A549 (cell line): ENCODE measurements at regions not wholly inside any gene's neighbourhood (a gene's known extent, or its start where the extent isn't known, plus 50 kb on each side); places are given as distances from the start of the nearest gene placed in this dataset.
A peak's percentile ranks its signal among the peaks of the same experiment; 100 is the strongest.

Experiments used
- ATAC-seq, 2 experiments: fragments of 200-7000 bp in 1 of 2; fragments of >200 bp in 1 of 2; cut with Nextera tagmentation in 1 of 2; cut with Tn5 transposase in 1 of 2; 3 replicates each; pipeline versions ENCODE4 v1.8.0 to v1.9.1; 2018 to 2020; ENCODE audit warnings: mild to moderate bottlenecking in 1 of 2, moderate library complexity in 1 of 2
- CTCF ChIA-PET: fragments of 300-600 bp; sonication (Branson Sonifier 250); formaldehyde crosslinking; extraction: SDS; loops from one replicate; lab custom pipeline; 2021; ENCODE audit warnings: antibody characterized with exemption, inconsistent platforms; lab: Yijun Ruan, JAX
- POLR2A ChIA-PET: fragments of 350-600 bp; formaldehyde crosslinking; extraction: SDS; loops from one replicate; lab custom pipeline; 2021; ENCODE audit warnings: antibody characterized with exemption, inconsistent platforms; lab: Yijun Ruan, JAX
- DNase-seq, 2 experiments: peaks; one replicate each; pipeline versions ENCODE4 v3.0.0 to v3.0.0-alpha.2; 2011 to 2016; ENCODE audit warnings: low read depth in 1 of 2, low spot score in 1 of 2
- FAIRE-seq: peaks from 2 replicates; lab custom pipeline; 2011; peaks lifted over from hg19 to GRCh38; lab: Jason Lieb, UNC
- H3K27ac ChIP-seq, 2 experiments: fragments of >200 bp; sonication (Bioruptor Twin); formaldehyde crosslinking; 3 replicates each; pipeline ENCODE4 v1.5.1; 2016 to 2017
- H3K4me1 ChIP-seq: fragments of >200 bp; sonication (Bioruptor Twin); formaldehyde crosslinking; 3 replicates; pipeline ENCODE4 v1.6.1; 2016
- H3K4me2 ChIP-seq: fragments of >200 bp; sonication (Bioruptor Twin); formaldehyde crosslinking; 3 replicates; pipeline ENCODE4 v1.6.1; 2016
- H3K4me3 ChIP-seq: fragments of >200 bp; sonication (Bioruptor Twin); formaldehyde crosslinking; 3 replicates; pipeline ENCODE4 v1.5.1; 2016
- H3K9me3 ChIP-seq: fragments of >200 bp; sonication (Bioruptor Twin); formaldehyde crosslinking; 3 replicates; pipeline ENCODE4 v1.6.1; 2016
- EHF ChIP-seq: fragments of 250-450 bp; sonication (Bioruptor Pico); IDR thresholded peaks from 2 replicates; pipeline ENCODE4 v1.5.0; 2020; ENCODE audit warnings: mild to moderate bottlenecking
- EP300 ChIP-seq, 2 experiments: fragments of >200 bp; sonication (Bioruptor Twin); formaldehyde crosslinking; IDR thresholded peaks; 2 replicates in 1 of 2; 3 replicates in 1 of 2; pipeline ENCODE4 v1.6.1; 2016 to 2017
- ESRRA ChIP-seq: fragments of 150-350 bp; IDR thresholded peaks from 2 replicates; pipeline ENCODE4 v1.6.1; 2014; ENCODE audit warnings: mild to moderate bottlenecking, low read length, borderline replicate concordance
- FOSB ChIP-seq: fragments of 250-450 bp; sonication (Bioruptor Pico); IDR thresholded peaks from 2 replicates; pipeline ENCODE4 v1.5.0; 2020; ENCODE audit warnings: mild to moderate bottlenecking, moderate library complexity
- FOXS1 ChIP-seq: fragments of 250-450 bp; sonication (Bioruptor Pico); IDR thresholded peaks from 2 replicates; pipeline ENCODE4 v1.5.0; 2020; ENCODE audit warnings: mild to moderate bottlenecking, moderate library complexity
- HDAC2 ChIP-seq: fragments of 200-600 bp; sonication (generic); IDR thresholded peaks from 2 replicates; pipeline ENCODE4 v1.6.1; 2016
- HES2 ChIP-seq: fragments of >200 bp; sonication (Bioruptor Twin); formaldehyde crosslinking; IDR thresholded peaks from 2 replicates; pipeline ENCODE4 v1.6.1; 2016
- HEYL ChIP-seq: fragments of 250-450 bp; sonication (Bioruptor Pico); IDR thresholded peaks from 2 replicates; pipeline ENCODE4 v1.8.0; 2021; ENCODE audit warnings: mild to moderate bottlenecking, moderate library complexity
- HOXB13 ChIP-seq: fragments of 250-450 bp; sonication (Bioruptor Pico); IDR thresholded peaks from 2 replicates; pipeline ENCODE4 v1.5.0; 2020; ENCODE audit warnings: low read depth, mild to moderate bottlenecking, moderate library complexity
- HOXB5 ChIP-seq: fragments of 250-450 bp; sonication (Bioruptor Pico); IDR thresholded peaks from 2 replicates; pipeline ENCODE4 v1.5.0; 2020; ENCODE audit warnings: mild to moderate bottlenecking, moderate library complexity
- KDM1A ChIP-seq: fragments of 200-600 bp; sonication (generic); IDR thresholded peaks from 2 replicates; pipeline ENCODE4 v1.6.1; 2016; ENCODE audit warnings: low read depth, mild to moderate bottlenecking
- MAFK ChIP-seq: fragments of 450-650 bp; IDR thresholded peaks from 2 replicates; pipeline ENCODE4 v1.6.1; 2014; ENCODE audit not compliant: partially characterized antibody
- MAX ChIP-seq: IDR thresholded peaks from 2 replicates; pipeline ENCODE4 v1.6.1; 2012
- NFE2L2 ChIP-seq: fragments of 150-350 bp; conservative IDR thresholded peaks from 2 replicates; pipeline ENCODE4 v1.6.1; 2014; ENCODE audit warnings: low read length
- PHF8 ChIP-seq: fragments of 200-600 bp; sonication (generic); IDR thresholded peaks from 2 replicates; pipeline ENCODE4 v1.6.1; 2016; ENCODE audit warnings: low read depth, mild to moderate bottlenecking, antibody characterized with exemption, moderate library complexity, borderline replicate concordance
- POLR2A ChIP-seq: IDR thresholded peaks from 2 replicates; pipeline ENCODE4 v1.6.1; 2012; ENCODE audit warnings: mild to moderate bottlenecking, low read length
- POLR2AphosphoS2 ChIP-seq: conservative IDR thresholded peaks from 2 replicates; pipeline ENCODE4 v1.6.1; 2012; ENCODE audit warnings: low read length, improper control_type of control experiment, inconsistent platforms
- RARB ChIP-seq: fragments of 250-450 bp; sonication (Bioruptor Pico); IDR thresholded peaks from 2 replicates; pipeline ENCODE4 v1.8.0; 2021; ENCODE audit warnings: mild to moderate bottlenecking, moderate library complexity
- SMC3 ChIP-seq: fragments of >200 bp; sonication (Bioruptor Twin); formaldehyde crosslinking; IDR thresholded peaks from 3 replicates; pipeline ENCODE4 v1.6.1; 2018; ENCODE audit warnings: inconsistent platforms
- SREBF2 ChIP-seq: fragments of 450-650 bp; IDR thresholded peaks from 2 replicates; pipeline ENCODE4 v1.6.1; 2014; ENCODE audit warnings: mild to moderate bottlenecking, moderate library complexity
- TFCP2L1 ChIP-seq: fragments of 250-450 bp; sonication (Bioruptor Pico); IDR thresholded peaks from 2 replicates; pipeline ENCODE4 v1.5.0; 2021; ENCODE audit warnings: mild to moderate bottlenecking
- TP53 ChIP-seq: fragments of 250-450 bp; sonication (Bioruptor Pico); IDR thresholded peaks from 2 replicates; pipeline ENCODE4 v1.5.0; 2021; ENCODE audit warnings: mild to moderate bottlenecking, moderate library complexity
- USF2 ChIP-seq: fragments of 450-650 bp; IDR thresholded peaks from 2 replicates; pipeline ENCODE4 v1.6.1; 2014; ENCODE audit warnings: antibody characterized with exemption
- ZC3H11A ChIP-seq: fragments of 450-650 bp; IDR thresholded peaks from 2 replicates; pipeline ENCODE4 v1.6.1; 2014; ENCODE audit warnings: antibody characterized with exemption, mild to moderate bottlenecking
- ZFP36 ChIP-seq: fragments of 450-650 bp; IDR thresholded peaks from 2 replicates; pipeline ENCODE4 v1.6.1; 2014; ENCODE audit warnings: borderline replicate concordance; ENCODE audit not compliant: partially characterized antibody
- ZNF302 ChIP-seq: fragments of 250-450 bp; sonication (Bioruptor Pico); IDR thresholded peaks from 2 replicates; pipeline ENCODE4 v1.9.0; 2021; ENCODE audit warnings: inconsistent platforms, mild to moderate bottlenecking, moderate library complexity
- WGBS: methylation state at CpG from one replicate; pipeline ENCODE4 v1.1.6; 2017; ENCODE audit errors: missing lambda C conversion rate; 5-methylcytosine and 5-hydroxymethylcytosine counted together

- no peak for DNase-seq
- ChIA-PET CTCF (no interaction called here), POLR2A (no interaction called here)
- H3K9me3 ChIP-seq, result no peaks in the 10 kb centered on the region
- TF ChIP-seq HES2 (no peak), POLR2AphosphoS2 (no peak), POLR2A (no peak), MAFK (peak; percentile 61), ESRRA (no peak), FOXS1 (CRISPR knock-in tag) (no peak), ZFP36 (no peak), HOXB13 (CRISPR knock-in tag) (no peak), SMC3 (no peak), HOXB5 (CRISPR knock-in tag) (no peak), NFE2L2 (peak; percentile 43; the same call in 1 of the 2 replicates), EHF (CRISPR knock-in tag) (no peak)
- ATAC-seq, result peak; percentile 43 to 51; a peak in 3 of 6 replicates
- peaks cover 42% of the 10 kb centered on the region for H3K4me1 ChIP-seq
- peak overlapping the region in 1 of 2 experiments; percentile 50; a peak in 3 of 6 replicates for H3K27ac ChIP-seq
- H3K4me2 ChIP-seq, result no peak overlapping the region
- no peak for FAIRE-seq
- no peak overlapping the region for H3K4me3 ChIP-seq
These were observed 182.5 kb upstream of the NR3C1 start for GRCh38 chr5:143585970-143586369.

GRCh38 chr5:143583409-143583808 lies 179.9 kb upstream of the NR3C1 start:
- Histone ChIP-seq H3K9me3 (no peaks in the 10 kb centered on the region), H3K4me2 (no peak overlapping the region), H3K4me3 (no peak overlapping the region), H3K27ac (peak overlapping the region in 1 of 2 experiments; percentile 44; a peak in 3 of 6 replicates), H3K4me1 (peaks cover 33% of the 10 kb centered on the region; the same call in 2 of the 3 replicates)
- peak in 1 of 2 experiments; percentile 34; a peak in 2 of 6 replicates for ATAC-seq
- ChIA-PET CTCF (interaction anchor here (0.9 to 1.8 kb wide), 4 partner anchors 9 to 242 kb away, joined by 3 to 7 read pairs (median 4); no protein-coding TSS in a partner anchor), POLR2A (interaction anchor here (0.5 kb wide), 1 partner anchor 168 kb away, joined by 3 read pairs; no protein-coding TSS in a partner anchor)
- no peak for TF ChIP-seq HEYL (CRISPR knock-in tag)
- TF ChIP-seq EP300 (IDR thresholded peaks at IDR 0.05), result no peak
- no peak for TF ChIP-seq ZNF302 (CRISPR knock-in tag)
- no peak for TF ChIP-seq ZC3H11A
- TF ChIP-seq MAFK, result no peak
- no peak for TF ChIP-seq SREBF2
- no peak for TF ChIP-seq TFCP2L1
- TF ChIP-seq PHF8, result no peak
- no peak for TF ChIP-seq FOSB (CRISPR knock-in tag)
- TF ChIP-seq KDM1A, result no peak
- 90% methylated on average over 1 of the region's 1 CpG for WGBS
- no peak for FAIRE-seq
- no peak for DNase-seq

GRCh38 chr5:143582869-143583268 lies 179.4 kb upstream of the NR3C1 start:
- ATAC-seq (peak; percentile 37 to 58; a peak in 3 of 6 replicates), FAIRE-seq (no peak), DNase-seq (peak in 1 of 2 experiments; percentile 49)
- ChIA-PET POLR2A (interaction anchor here (0.5 to 1.3 kb wide), 2 partner anchors 11 to 167 kb away, joined by 3 to 4 read pairs; no protein-coding TSS in a partner anchor), CTCF (interaction anchor here (0.9 to 1.8 kb wide), 3 partner anchors 9 to 243 kb away, joined by 3 to 5 read pairs (median 3); no protein-coding TSS in a partner anchor)
- 33% methylated on average over 5 of the region's 5 CpGs for WGBS
- H3K4me3 ChIP-seq, result no peak overlapping the region
- no peaks in the 10 kb centered on the region for H3K9me3 ChIP-seq
- H3K27ac ChIP-seq, result peak overlapping the region in 1 of 2 experiments; percentile 44; a peak in 3 of 6 replicates
- TF ChIP-seq HDAC2 (no peak), RARB (CRISPR knock-in tag) (no peak), USF2 (peak; percentile 56; the same call in 1 of the 2 replicates), EP300 (IDR thresholded peaks at IDR 0.05) (no peak), HES2 (no peak), TP53 (CRISPR knock-in tag) (no peak), MAX (no peak)
- peak overlapping the region; percentile 37 for H3K4me2 ChIP-seq
- H3K4me1 ChIP-seq, result peaks cover 33% of the 10 kb centered on the region; the same call in 2 of the 3 replicates
